ENCODE measurements at regions not wholly inside any gene's neighbourhood (a gene's known extent, or its start where the extent isn't known, plus 50 kb on each side); places are given as distances from the start of the nearest gene placed in this dataset.
"Not testable (repeated sequence)": the region's sequence is repeated elsewhere in the genome, so short reads cannot be mapped to it uniquely, and the experiment has no call there.

DNA sequence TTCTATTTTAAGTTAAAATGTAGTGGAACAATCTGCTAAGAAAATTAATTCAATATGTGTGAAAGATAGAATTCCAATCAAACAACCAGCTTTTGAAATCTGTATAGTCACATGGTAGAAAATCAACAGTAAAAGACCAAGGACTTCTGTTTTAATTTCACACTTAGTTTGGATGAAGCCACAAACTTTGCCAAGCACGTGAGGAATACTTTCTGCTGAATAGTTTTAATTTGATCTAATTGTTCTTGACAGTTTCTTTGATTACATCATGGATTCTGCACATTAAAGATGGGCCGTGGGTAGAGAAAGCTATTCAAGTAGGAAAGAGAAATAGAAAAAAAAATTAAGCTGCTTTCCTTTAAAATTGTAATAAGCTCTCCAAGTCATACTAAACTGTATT is 137.9 kb upstream of the FAM241A start:
- H3K36me3 ChIP-seq (ENCODE audit: control insufficient read depth in 1 of 2, insufficient read depth in 2 of 2, low read length in 2 of 2): no peaks in the 10 kb centered on the region
- no peak overlapping the region for H3K9ac ChIP-seq (ENCODE audit: low read depth in 1 of 2, low read length in 2 of 2)
- no peaks in the 10 kb centered on the region for H3K9me3 ChIP-seq (ENCODE audit: control insufficient read depth in 1 of 2, low read length in 2 of 2)
- no peak overlapping the region for H3K27ac ChIP-seq (ENCODE audit: low read depth, low read length)
- H3K4me1 ChIP-seq (ENCODE audit: control insufficient read depth in 1 of 2, insufficient read depth in 2 of 2, low read length in 2 of 2): no peaks in the 10 kb centered on the region
- H3K27me3 ChIP-seq (ENCODE audit: control insufficient read depth in 1 of 2, insufficient read depth in 2 of 2, low read length in 2 of 2): no peaks in the 10 kb centered on the region
- H3K4me3 ChIP-seq (ENCODE audit: low read depth in 1 of 2, low read length in 2 of 2): no peak overlapping the region

GRCh38 chr4:112015960-112016359 is 129.3 kb upstream of the FAM241A start:
- H3K4me1 ChIP-seq (ENCODE audit: control insufficient read depth in 1 of 2, insufficient read depth in 2 of 2, low read length in 2 of 2): no peaks in the 10 kb centered on the region
- H3K36me3 ChIP-seq (ENCODE audit: control insufficient read depth in 1 of 2, insufficient read depth in 2 of 2, low read length in 2 of 2): no peaks in the 10 kb centered on the region
- no peaks in the 10 kb centered on the region for H3K9me3 ChIP-seq (ENCODE audit: control insufficient read depth in 1 of 2, low read length in 2 of 2)
- no peak overlapping the region for H3K27ac ChIP-seq (ENCODE audit: low read depth, low read length)
- H3K4me3 ChIP-seq (ENCODE audit: low read depth in 1 of 2, low read length in 2 of 2): no peak overlapping the region
- H3K27me3 ChIP-seq (ENCODE audit: control insufficient read depth in 1 of 2, insufficient read depth in 2 of 2, low read length in 2 of 2): no peaks in the 10 kb centered on the region
- no peak overlapping the region for H3K9ac ChIP-seq (ENCODE audit: low read depth in 1 of 2, low read length in 2 of 2)

GRCh38 chr4:112023402-112023950 is 121.8 kb upstream of the FAM241A start:
- Histone ChIP-seq H3K9me3 (ENCODE audit: control insufficient read depth in 1 of 2, low read length in 2 of 2) (no peaks in the 10 kb centered on the region), H3K36me3 (ENCODE audit: control insufficient read depth in 1 of 2, insufficient read depth in 2 of 2, low read length in 2 of 2) (no peaks in the 10 kb centered on the region), H3K4me3 (ENCODE audit: low read depth in 1 of 2, low read length in 2 of 2) (no peak overlapping the region), H3K27me3 (ENCODE audit: control insufficient read depth in 1 of 2, insufficient read depth in 2 of 2, low read length in 2 of 2) (peaks cover 0 to 2% of the 10 kb centered on the region in 2 donors), H3K27ac (ENCODE audit: low read depth, low read length) (no peak overlapping the region), H3K4me1 (ENCODE audit: control insufficient read depth in 1 of 2, insufficient read depth in 2 of 2, low read length in 2 of 2) (no peaks in the 10 kb centered on the region), H3K9ac (ENCODE audit: low read depth in 1 of 2, low read length in 2 of 2) (no peak overlapping the region)

- Histone ChIP-seq H3K36me3 (ENCODE audit: control insufficient read depth in 1 of 2, insufficient read depth in 2 of 2, low read length in 2 of 2) (no peaks in the 10 kb centered on the region), H3K9ac (ENCODE audit: low read depth in 1 of 2, low read length in 2 of 2) (no peak overlapping the region), H3K9me3 (ENCODE audit: control insufficient read depth in 1 of 2, low read length in 2 of 2) (no peaks in the 10 kb centered on the region), H3K27ac (ENCODE audit: low read depth, low read length) (no peak overlapping the region), H3K4me3 (ENCODE audit: low read depth in 1 of 2, low read length in 2 of 2) (no peak overlapping the region), H3K27me3 (ENCODE audit: control insufficient read depth in 1 of 2, insufficient read depth in 2 of 2, low read length in 2 of 2) (peaks cover 2 to 5% of the 10 kb centered on the region in 2 donors), H3K4me1 (ENCODE audit: control insufficient read depth in 1 of 2, insufficient read depth in 2 of 2, low read length in 2 of 2) (no peaks in the 10 kb centered on the region)
Observed at GRCh38 chr4:112026058-112026457, 119.2 kb upstream of the FAM241A start.

GRCh38 chr4:112029771-112030171 is 115.5 kb upstream of the FAM241A start:
- no peak overlapping the region for H3K9ac ChIP-seq (ENCODE audit: low read depth in 1 of 2, low read length in 2 of 2)
- no peak overlapping the region for H3K27ac ChIP-seq (ENCODE audit: low read depth, low read length)
- peaks cover 5 to 6% of the 10 kb centered on the region in 2 donors for H3K27me3 ChIP-seq (ENCODE audit: control insufficient read depth in 1 of 2, insufficient read depth in 2 of 2, low read length in 2 of 2)
- no peaks in the 10 kb centered on the region for H3K4me1 ChIP-seq (ENCODE audit: control insufficient read depth in 1 of 2, insufficient read depth in 2 of 2, low read length in 2 of 2)
- no peak overlapping the region for H3K4me3 ChIP-seq (ENCODE audit: low read depth in 1 of 2, low read length in 2 of 2)
- H3K36me3 ChIP-seq (ENCODE audit: control insufficient read depth in 1 of 2, insufficient read depth in 2 of 2, low read length in 2 of 2): no peaks in the 10 kb centered on the region
- H3K9me3 ChIP-seq (ENCODE audit: control insufficient read depth in 1 of 2, low read length in 2 of 2): no peaks in the 10 kb centered on the region

- H3K4me1 ChIP-seq (ENCODE audit: control insufficient read depth in 1 of 2, insufficient read depth in 2 of 2, low read length in 2 of 2): no peaks in the 10 kb centered on the region
- H3K9ac ChIP-seq (ENCODE audit: low read depth in 1 of 2, low read length in 2 of 2): no peak overlapping the region
- H3K4me3 ChIP-seq (ENCODE audit: low read depth in 1 of 2, low read length in 2 of 2): no peak overlapping the region
- no peaks in the 10 kb centered on the region for H3K9me3 ChIP-seq (ENCODE audit: control insufficient read depth in 1 of 2, low read length in 2 of 2)
- no peak overlapping the region for H3K27ac ChIP-seq (ENCODE audit: low read depth, low read length)
- H3K36me3 ChIP-seq (ENCODE audit: control insufficient read depth in 1 of 2, insufficient read depth in 2 of 2, low read length in 2 of 2): no peaks in the 10 kb centered on the region
- H3K27me3 ChIP-seq (ENCODE audit: control insufficient read depth in 1 of 2, insufficient read depth in 2 of 2, low read length in 2 of 2): peaks cover 5 to 6% of the 10 kb centered on the region in 2 donors
Observed at GRCh38 chr4:112031712-112032328, 113.4 kb upstream of the FAM241A start.

DNA sequence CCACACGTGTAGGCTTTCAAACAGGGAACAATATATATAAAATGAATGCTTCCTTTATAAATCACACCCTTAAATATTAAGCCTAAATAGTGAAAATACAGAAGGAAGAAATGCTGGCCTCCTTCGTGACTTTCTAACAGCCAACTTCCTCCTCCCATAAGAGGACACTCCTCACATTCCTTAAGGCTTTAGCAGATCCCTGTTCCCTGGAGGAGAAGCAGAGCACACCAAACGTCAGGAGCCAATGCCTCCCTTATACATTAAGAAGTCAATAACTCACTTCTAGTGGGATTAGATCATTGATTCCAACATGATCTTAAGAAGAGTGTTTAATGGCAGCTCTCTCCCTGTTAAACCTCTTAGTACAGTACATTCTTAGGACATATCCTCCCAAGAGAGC is 108.4 kb upstream of the FAM241A start:
- no peak overlapping the region for H3K27ac ChIP-seq (ENCODE audit: low read depth, low read length)
- H3K4me1 ChIP-seq (ENCODE audit: control insufficient read depth in 1 of 2, insufficient read depth in 2 of 2, low read length in 2 of 2): no peaks in the 10 kb centered on the region
- no peak overlapping the region for H3K9ac ChIP-seq (ENCODE audit: low read depth in 1 of 2, low read length in 2 of 2)
- H3K27me3 ChIP-seq (ENCODE audit: control insufficient read depth in 1 of 2, insufficient read depth in 2 of 2, low read length in 2 of 2): peaks cover 0 to 3% of the 10 kb centered on the region in 2 donors
- no peak overlapping the region for H3K4me3 ChIP-seq (ENCODE audit: low read depth in 1 of 2, low read length in 2 of 2)
- no peaks in the 10 kb centered on the region for H3K36me3 ChIP-seq (ENCODE audit: control insufficient read depth in 1 of 2, insufficient read depth in 2 of 2, low read length in 2 of 2)
- H3K9me3 ChIP-seq (ENCODE audit: control insufficient read depth in 1 of 2, low read length in 2 of 2): no peaks in the 10 kb centered on the region

DNA sequence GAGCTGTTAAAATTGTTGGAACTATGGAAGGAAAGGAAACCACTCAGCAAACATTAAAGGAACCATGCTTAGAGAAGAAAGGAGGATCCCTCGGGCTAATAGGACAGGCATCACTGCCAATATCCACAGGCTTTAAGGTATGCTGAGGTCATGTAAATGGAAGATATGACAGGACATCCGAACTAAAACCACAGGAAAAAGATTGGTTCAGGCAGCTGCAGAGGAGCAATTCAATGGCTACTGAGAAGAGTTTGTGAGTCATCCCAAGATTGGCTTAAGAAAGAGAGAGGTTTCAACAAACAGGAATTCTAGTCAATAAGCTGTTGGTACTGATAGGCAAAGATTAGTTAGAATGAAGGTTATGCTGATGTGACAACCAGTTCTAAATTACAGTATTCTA is 106.4 kb upstream of the FAM241A start:
- H3K4me3 ChIP-seq (ENCODE audit: low read depth in 1 of 2, low read length in 2 of 2): no peak overlapping the region
- H3K27me3 ChIP-seq (ENCODE audit: control insufficient read depth in 1 of 2, insufficient read depth in 2 of 2, low read length in 2 of 2): no peaks in the 10 kb centered on the region
- H3K9me3 ChIP-seq (ENCODE audit: control insufficient read depth in 1 of 2, low read length in 2 of 2): no peaks in the 10 kb centered on the region

GRCh38 chr4:112049119-112049518 is 96.1 kb upstream of the FAM241A start:
- not testable (repeated sequence) for H3K9me3 ChIP-seq (ENCODE audit: control insufficient read depth in 1 of 2, low read length in 2 of 2); H3K27me3 ChIP-seq (ENCODE audit: control insufficient read depth in 1 of 2, insufficient read depth in 2 of 2, low read length in 2 of 2); H3K36me3 ChIP-seq (ENCODE audit: control insufficient read depth in 1 of 2, insufficient read depth in 2 of 2, low read length in 2 of 2)

More for the DNA sequence above, 106.4 kb upstream of the FAM241A start:
- Histone ChIP-seq H3K36me3 (ENCODE audit: control insufficient read depth in 1 of 2, insufficient read depth in 2 of 2, low read length in 2 of 2) (no peaks in the 10 kb centered on the region), H3K27ac (ENCODE audit: low read depth, low read length) (no peak overlapping the region), H3K9ac (ENCODE audit: low read depth in 1 of 2, low read length in 2 of 2) (no peak overlapping the region), H3K4me1 (ENCODE audit: control insufficient read depth in 1 of 2, insufficient read depth in 2 of 2, low read length in 2 of 2) (no peaks in the 10 kb centered on the region)

GRCh38 chr4:112053825-112054350 is 91.4 kb upstream of the FAM241A start:
- Histone ChIP-seq H3K9me3 (ENCODE audit: control insufficient read depth in 1 of 2, low read length in 2 of 2) (no peaks in the 10 kb centered on the region), H3K4me3 (ENCODE audit: low read depth in 1 of 2, low read length in 2 of 2) (no peak overlapping the region), H3K9ac (ENCODE audit: low read depth in 1 of 2, low read length in 2 of 2) (no peak overlapping the region), H3K4me1 (ENCODE audit: control insufficient read depth in 1 of 2, insufficient read depth in 2 of 2, low read length in 2 of 2) (no peaks in the 10 kb centered on the region), H3K27me3 (ENCODE audit: control insufficient read depth in 1 of 2, insufficient read depth in 2 of 2, low read length in 2 of 2) (no peaks in the 10 kb centered on the region), H3K36me3 (ENCODE audit: control insufficient read depth in 1 of 2, insufficient read depth in 2 of 2, low read length in 2 of 2) (no peaks in the 10 kb centered on the region), H3K27ac (ENCODE audit: low read depth, low read length) (no peak overlapping the region)

More at GRCh38 chr4:112049119-112049518, 96.1 kb upstream of the FAM241A start:
- not testable (repeated sequence) for H3K27ac ChIP-seq (ENCODE audit: low read depth, low read length); H3K9ac ChIP-seq (ENCODE audit: low read depth in 1 of 2, low read length in 2 of 2); H3K4me3 ChIP-seq (ENCODE audit: low read depth in 1 of 2, low read length in 2 of 2); H3K4me1 ChIP-seq (ENCODE audit: control insufficient read depth in 1 of 2, insufficient read depth in 2 of 2, low read length in 2 of 2)

All from duodenal mucosa (tissue), 2 donors.